B cell (primary cell): ENCODE measurements at regions not wholly inside any gene's neighbourhood (a gene's known extent, or its start where the extent isn't known, plus 50 kb on each side); places are given as distances from the start of the nearest gene placed in this dataset.

Experiments
- ATAC-seq: fragments of 200-7000 bp; cut with Tn5 transposase; one replicate; pipeline ENCODE4 v1.10.0; 2021; ENCODE audit warnings: low read depth, mild to moderate bottlenecking, moderate number of reproducible peaks, moderate library complexity
- CTCF ChIA-PET: fragments of 350-600 bp; sonication (Branson Sonifier 250); formaldehyde crosslinking; loops from one replicate; lab custom pipeline; 2021; ENCODE audit warnings: antibody characterized with exemption, inconsistent platforms; lab: Charles Lee
- POLR2A ChIA-PET: fragments of 350-600 bp; sonication (Branson Sonifier 250); formaldehyde crosslinking; loops from one replicate; lab custom pipeline; 2021; ENCODE audit warnings: antibody characterized with exemption; lab: Charles Lee
- DNase-seq: peaks from one replicate; pipeline ENCODE4 v3.0.0; 2013
- H2AFZ ChIP-seq: 2 replicates; pipeline ENCODE4 v1.6.1; 2012; ENCODE audit warnings: mild to moderate bottlenecking, low read depth, low read length; ENCODE audit not compliant: insufficient read depth, poor library complexity, severe bottlenecking
- H3K27ac ChIP-seq, 2 donors: 1 replicate in 1 of 2; 2 replicates in 1 of 2; pipeline ENCODE4 v1.5.1; 2012 to 2013; ENCODE audit warnings: low read length in 2 of 2, mild to moderate bottlenecking in 2 of 2, moderate library complexity in 1 of 2
- H3K27me3 ChIP-seq, 4 experiments: fragments of 200-600 bp in 1 of 4; sonication (generic) in 1 of 4; replicated peaks in 1 of 4; 1 replicate in 2 of 4; 2 replicates in 2 of 4; pipeline versions ENCODE4 v1.6.1 to v1.7.0; 2013 to 2016; ENCODE audit warnings: low read length in 3 of 4, mild to moderate bottlenecking in 2 of 4, mixed read lengths in 1 of 4, moderate library complexity in 1 of 4; ENCODE audit not compliant: insufficient read depth in 4 of 4, control insufficient read depth in 3 of 4; ENCODE audit errors: control extremely low read depth in 1 of 4
- H3K36me3 ChIP-seq, 2 experiments: replicated peaks in 1 of 2; 1 replicate in 1 of 2; 2 replicates in 1 of 2; pipeline versions ENCODE4 v1.6.1 to v1.7.1; 2013; ENCODE audit warnings: low read length in 1 of 2; ENCODE audit not compliant: insufficient read depth in 2 of 2, control insufficient read depth in 1 of 2; ENCODE audit errors: control extremely low read depth in 1 of 2, extremely low read depth in 1 of 2
- H3K4me1 ChIP-seq, 2 donors: fragments of 200-600 bp in 1 of 2; sonication (generic) in 1 of 2; 1 replicate in 1 of 2; 2 replicates in 1 of 2; pipeline versions ENCODE4 v1.5.1 to v1.6.1; 2013 to 2017; ENCODE audit warnings: low read length in 2 of 2; ENCODE audit not compliant: control insufficient read depth in 2 of 2, insufficient read depth in 2 of 2
- H3K4me2 ChIP-seq: replicated peaks from 2 replicates; pipeline ENCODE3; 2012; ENCODE audit warnings: mild to moderate bottlenecking, low read depth, low read length; ENCODE audit not compliant: poor library complexity, severe bottlenecking
- H3K4me3 ChIP-seq, 5 experiments: fragments of 200-600 bp in 1 of 5; sonication (generic) in 1 of 5; 1 replicate in 3 of 5; 2 replicates in 2 of 5; pipeline versions ENCODE4 v1.5.1 to v1.7.0; 2011 to 2016; ENCODE audit warnings: low read length in 4 of 5, mild to moderate bottlenecking in 4 of 5, low read depth in 2 of 5, control low read depth in 1 of 5, moderate library complexity in 1 of 5; ENCODE audit not compliant: insufficient read depth in 1 of 5; ENCODE audit errors: control extremely low read depth in 1 of 5, extremely low read depth in 1 of 5
- H3K79me2 ChIP-seq: fragments of 200-600 bp; sonication (generic); one replicate; pipeline ENCODE4 v1.6.0; 2016; ENCODE audit warnings: low read length; ENCODE audit not compliant: control insufficient read depth, insufficient read depth
- H3K9ac ChIP-seq: fragments of 200-600 bp; sonication (generic); 2 replicates; pipeline ENCODE4 v1.6.1; 2017; ENCODE audit warnings: mild to moderate bottlenecking, low read length, moderate library complexity
- H3K9me3 ChIP-seq, 3 donors: one replicate each; pipeline versions ENCODE4 v1.6.1 to v1.7.1; 2013; ENCODE audit warnings: low read length in 2 of 3; ENCODE audit not compliant: control insufficient read depth in 2 of 3, insufficient read depth in 1 of 3; ENCODE audit errors: control extremely low read depth in 1 of 3
- H4K20me1 ChIP-seq: 2 replicates; pipeline ENCODE4 v1.6.0; 2012; ENCODE audit warnings: mild to moderate bottlenecking, low read length; ENCODE audit not compliant: insufficient read depth, control insufficient read depth, poor library complexity, severe bottlenecking
- H3K27ac Mint-ChIP-seq: one replicate; pipeline ENCODE4 v1.8.0; 2021; ENCODE audit warnings: mixed read lengths
- H3K27me3 Mint-ChIP-seq: one replicate; pipeline ENCODE4 v1.8.0; 2021; ENCODE audit warnings: mixed read lengths
- H3K4me1 Mint-ChIP-seq: one replicate; pipeline ENCODE4 v1.8.0; 2021; ENCODE audit warnings: mixed read lengths
- H3K4me3 Mint-ChIP-seq: one replicate; pipeline ENCODE4 v1.8.0; 2021; ENCODE audit warnings: mixed read lengths
- H3K9me3 Mint-ChIP-seq: one replicate; pipeline ENCODE4 v1.8.0; 2022; ENCODE audit warnings: mixed read lengths; ENCODE audit not compliant: insufficient read depth
- EZH2 ChIP-seq: IDR thresholded peaks from 2 replicates; pipeline ENCODE4 v1.6.1; 2012; ENCODE audit warnings: borderline replicate concordance, low read depth, mild to moderate bottlenecking, moderate library complexity, low read length; ENCODE audit not compliant: insufficient read depth, poor library complexity, severe bottlenecking
- WGBS: methylation state at CpG from one replicate; pipeline ENCODE4 v1.1.5; 2013; ENCODE audit warnings: missing lambda C conversion rate; ENCODE audit not compliant: insufficient coverage; 5-methylcytosine and 5-hydroxymethylcytosine counted together
- intact Hi-C: fragments of 100-400 bp; cut with micrococcal nuclease; formaldehyde crosslinking; loops from one replicate; pipeline ENCODE4 v1.10.0; 2022
- TF ChIP-seq, protein P1 (sequence below): fragments of 200-600 bp; IDR thresholded peaks from one replicate; pipeline ENCODE4 v1.8.0; 2022; ENCODE audit warnings: antibody characterized with exemption, mild to moderate bottlenecking

DNA sequence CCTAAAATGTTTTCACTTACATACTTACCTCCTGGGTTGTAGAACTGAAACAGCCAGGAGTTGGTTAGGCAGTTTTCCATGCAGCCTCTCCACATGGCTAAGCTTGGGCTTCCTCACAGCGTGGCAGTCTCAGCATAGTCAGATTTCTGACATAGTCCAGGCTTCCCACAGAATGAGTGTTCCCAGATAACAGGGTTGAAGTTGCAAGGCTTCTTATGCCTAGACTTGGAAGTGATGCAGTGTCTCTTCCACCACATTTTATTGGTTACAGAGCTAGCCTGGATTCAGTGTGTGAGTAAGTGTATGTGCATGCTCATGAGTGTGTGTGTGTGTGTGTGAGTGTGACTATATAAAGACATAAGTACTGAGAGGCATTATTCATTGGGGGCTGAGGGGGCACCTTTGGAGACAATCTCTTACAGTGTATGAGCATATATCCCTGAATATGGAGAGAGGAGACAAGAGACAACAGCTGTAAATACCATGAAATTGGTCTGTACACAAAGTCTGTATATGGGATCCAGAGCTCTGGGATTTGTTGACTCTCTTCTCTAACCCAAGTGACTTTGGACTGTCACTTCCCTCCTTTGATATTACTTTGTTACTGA lies 78.1 kb downstream of the ZNF621 start:
- H3K27ac ChIP-seq = no peak overlapping the region
- Mint-ChIP-seq H3K27me3 (peaks cover 57% of the 10 kb centered on the region), H3K4me3 (no peak overlapping the region), H3K27ac (no peak overlapping the region), H3K4me1 (no peaks in the 10 kb centered on the region), H3K9me3 (no peaks in the 10 kb centered on the region)
- no peak overlapping the region for H3K9ac ChIP-seq
- ChIA-PET POLR2A (no interaction called here), CTCF (no interaction called here)
- H3K4me1 ChIP-seq = no peaks in the 10 kb centered on the region
- H3K36me3 ChIP-seq = no peaks in the 10 kb centered on the region
- H3K27me3 ChIP-seq = peaks cover 0 to 5% (median 2%) of the 10 kb centered on the region in 4 experiments
- H3K79me2 ChIP-seq = no peaks in the 10 kb centered on the region
- no peak overlapping the region for H3K4me2 ChIP-seq
- TF ChIP-seq EZH2 = no peak
- TF ChIP-seq, protein P1, sequence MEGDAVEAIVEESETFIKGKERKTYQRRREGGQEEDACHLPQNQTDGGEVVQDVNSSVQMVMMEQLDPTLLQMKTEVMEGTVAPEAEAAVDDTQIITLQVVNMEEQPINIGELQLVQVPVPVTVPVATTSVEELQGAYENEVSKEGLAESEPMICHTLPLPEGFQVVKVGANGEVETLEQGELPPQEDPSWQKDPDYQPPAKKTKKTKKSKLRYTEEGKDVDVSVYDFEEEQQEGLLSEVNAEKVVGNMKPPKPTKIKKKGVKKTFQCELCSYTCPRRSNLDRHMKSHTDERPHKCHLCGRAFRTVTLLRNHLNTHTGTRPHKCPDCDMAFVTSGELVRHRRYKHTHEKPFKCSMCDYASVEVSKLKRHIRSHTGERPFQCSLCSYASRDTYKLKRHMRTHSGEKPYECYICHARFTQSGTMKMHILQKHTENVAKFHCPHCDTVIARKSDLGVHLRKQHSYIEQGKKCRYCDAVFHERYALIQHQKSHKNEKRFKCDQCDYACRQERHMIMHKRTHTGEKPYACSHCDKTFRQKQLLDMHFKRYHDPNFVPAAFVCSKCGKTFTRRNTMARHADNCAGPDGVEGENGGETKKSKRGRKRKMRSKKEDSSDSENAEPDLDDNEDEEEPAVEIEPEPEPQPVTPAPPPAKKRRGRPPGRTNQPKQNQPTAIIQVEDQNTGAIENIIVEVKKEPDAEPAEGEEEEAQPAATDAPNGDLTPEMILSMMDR = no peak
- H2AFZ ChIP-seq = no peak overlapping the region
- H3K9me3 ChIP-seq = peaks cover 0 to 2% (median 0%) of the 10 kb centered on the region in 3 donors
- WGBS = 100% methylated on average over 1 of the region's 1 CpG
- intact Hi-C loops = no loop called here
- DNase-seq (no peak), ATAC-seq (no peak)
- H3K4me3 ChIP-seq = no peak overlapping the region
- no peaks in the 10 kb centered on the region for H4K20me1 ChIP-seq

DNA sequence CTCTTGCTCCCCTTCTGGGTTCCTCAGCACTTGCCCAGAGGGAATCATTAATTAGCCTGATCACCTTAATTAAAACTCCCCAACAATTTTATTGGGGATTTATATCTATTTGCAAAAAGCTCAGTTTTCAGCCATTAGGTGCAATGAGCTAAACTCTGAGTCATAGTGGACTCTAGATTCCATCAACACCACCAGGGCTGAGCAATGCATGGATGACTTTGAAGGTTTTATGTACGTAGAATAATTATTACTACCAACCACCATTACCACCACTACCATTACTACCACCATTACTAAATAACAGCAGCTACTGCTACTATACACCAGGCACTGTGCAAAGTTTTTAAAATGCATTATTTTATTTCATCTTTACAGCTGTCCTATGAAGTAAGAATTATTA lies 81.2 kb downstream of the ZNF621 start:
- Histone ChIP-seq H3K4me1 (no peaks in the 10 kb centered on the region), H3K36me3 (no peaks in the 10 kb centered on the region), H3K4me3 (no peak overlapping the region), H3K27ac (no peak overlapping the region), H3K4me2 (no peak overlapping the region), H3K9me3 (peaks cover 0 to 1% (median 0%) of the 10 kb centered on the region in 3 donors), H4K20me1 (no peaks in the 10 kb centered on the region), H3K79me2 (no peaks in the 10 kb centered on the region), H3K27me3 (peaks cover 0 to 3% (median 1%) of the 10 kb centered on the region in 4 experiments), H3K9ac (no peak overlapping the region), H2AFZ (no peak overlapping the region)
- no peaks in the 10 kb centered on the region for H3K4me1 Mint-ChIP-seq
- peaks cover 41% of the 10 kb centered on the region for H3K27me3 Mint-ChIP-seq
- DNase-seq = no peak
- no peak for ATAC-seq
- TF ChIP-seq, protein P1 = no peak
- no peak for TF ChIP-seq EZH2
- H3K9me3 Mint-ChIP-seq = no peaks in the 10 kb centered on the region
- ChIA-PET CTCF (interaction anchor here (0.9 to 1.0 kb wide), 2 partner anchors 21 to 26 kb away, joined by 3 read pairs; no protein-coding TSS in a partner anchor), POLR2A (interaction anchor here (0.5 kb wide), 1 partner anchor 104 kb away, joined by 3 read pairs; no protein-coding TSS in a partner anchor)
- H3K4me3 Mint-ChIP-seq = no peak overlapping the region
- intact Hi-C loops = no loop called here
- H3K27ac Mint-ChIP-seq = no peak overlapping the region
- no CpG with 5 or more reads among the region's 1 CpG for WGBS
